HepG2 (cell line): ENCODE measurements at regions not wholly inside any gene's neighbourhood (a gene's known extent, or its start where the extent isn't known, plus 50 kb on each side); places are given as distances from the start of the nearest gene placed in this dataset.

Source experiments
- ATF3 ChIP-seq: sonication (generic); formaldehyde crosslinking; IDR thresholded peaks from 2 replicates; pipeline ENCODE4 v1.4.0; 2020; ENCODE audit warnings: missing genetic modification reagents
- CTCF ChIP-seq: sonication (generic); formaldehyde crosslinking; IDR thresholded peaks from 2 replicates; pipeline ENCODE4 v1.5.0; 2020; ENCODE audit warnings: mild to moderate bottlenecking, missing genetic modification reagents, moderate library complexity
- GTF2F1 ChIP-seq: fragments of 150-350 bp; IDR thresholded peaks from 2 replicates; pipeline ENCODE4 v1.6.1; 2014; ENCODE audit warnings: low read length
- MYNN ChIP-seq: sonication (generic); formaldehyde crosslinking; IDR thresholded peaks from 2 replicates; pipeline ENCODE4 v1.4.0; 2020; ENCODE audit warnings: mild to moderate bottlenecking, low read depth, missing genetic modification reagents
- POLR2AphosphoS5 ChIP-seq: IDR thresholded peaks from 2 replicates; pipeline ENCODE4 v1.6.1; 2012; ENCODE audit warnings: low read depth, low read length
- RAD21 ChIP-seq: fragments of 450-650 bp; formaldehyde crosslinking; IDR thresholded peaks from 2 replicates; pipeline ENCODE4 v1.5.0; 2020; ENCODE audit warnings: mild to moderate bottlenecking
- ZNF747 ChIP-seq: sonication (generic); formaldehyde crosslinking; IDR thresholded peaks from 2 replicates; pipeline ENCODE4 v1.8.1; 2023; ENCODE audit warnings: missing genetic modification reagents, mild to moderate bottlenecking, borderline replicate concordance
- TF ChIP-seq, protein P1 (sequence below): IDR thresholded peaks from 2 replicates; pipeline ENCODE4 v1.6.1; 2012; ENCODE audit warnings: low read depth, low read length, improper control_type of control experiment

DNA sequence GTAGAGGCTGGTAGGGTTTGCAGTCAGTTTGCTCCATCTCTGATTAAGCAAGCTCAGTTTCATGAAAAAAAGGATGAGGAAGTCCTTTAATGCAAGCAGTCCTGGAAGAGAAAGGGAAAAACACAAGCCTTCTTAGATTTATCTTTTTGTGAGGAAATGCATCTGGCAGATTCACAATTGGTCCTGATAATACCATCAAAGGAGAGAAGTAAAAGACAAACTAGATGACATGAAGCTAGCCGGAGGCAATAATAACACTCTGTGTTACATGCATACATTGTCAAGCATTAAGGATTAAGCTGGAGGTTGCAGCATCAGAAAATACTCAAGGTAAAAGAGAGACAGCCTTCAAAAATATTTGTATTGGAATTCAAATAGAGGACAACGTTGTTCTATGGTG, 356.0 kb upstream of the TEX13C start, which contains the start of gene TENM1:
- TF ChIP-seq CTCF (no peak), MYNN (no peak), ZNF747 (CRISPR knock-in tag) (no peak), GTF2F1 (no peak), RAD21 (no peak), ATF3 (CRISPR knock-in tag) (no peak), POLR2AphosphoS5 (no peak)
- TF ChIP-seq, protein P1, sequence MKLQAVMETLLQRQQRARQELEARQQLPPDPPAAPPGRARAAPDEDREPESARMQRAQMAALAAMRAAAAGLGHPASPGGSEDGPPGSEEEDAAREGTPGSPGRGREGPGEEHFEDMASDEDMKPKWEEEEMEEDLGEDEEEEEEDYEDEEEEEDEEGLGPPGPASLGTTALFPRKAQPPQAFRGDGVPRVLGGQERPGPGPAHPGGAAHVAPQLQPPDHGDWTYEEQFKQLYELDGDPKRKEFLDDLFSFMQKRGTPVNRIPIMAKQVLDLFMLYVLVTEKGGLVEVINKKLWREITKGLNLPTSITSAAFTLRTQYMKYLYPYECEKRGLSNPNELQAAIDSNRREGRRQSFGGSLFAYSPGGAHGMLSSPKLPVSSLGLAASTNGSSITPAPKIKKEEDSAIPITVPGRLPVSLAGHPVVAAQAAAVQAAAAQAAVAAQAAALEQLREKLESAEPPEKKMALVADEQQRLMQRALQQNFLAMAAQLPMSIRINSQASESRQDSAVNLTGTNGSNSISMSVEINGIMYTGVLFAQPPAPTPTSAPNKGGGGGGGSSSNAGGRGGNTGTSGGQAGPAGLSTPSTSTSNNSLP = no peak
